H7 (cell line): ENCODE measurements at regions not wholly inside any gene's neighbourhood (a gene's known extent, or its start where the extent isn't known, plus 50 kb on each side); places are given as distances from the start of the nearest gene placed in this dataset.
"Not testable (repeated sequence)": the region's sequence is repeated elsewhere in the genome, so short reads cannot be mapped to it uniquely, and the experiment has no call there.

Source experiments
- DNase-seq: peaks from one replicate; pipeline ENCODE4 v3.0.0; 2012
- H3K27me3 ChIP-seq: 2 replicates; pipeline ENCODE4 v1.6.0; 2011; ENCODE audit warnings: mild to moderate bottlenecking, low read length; ENCODE audit not compliant: control insufficient read depth, insufficient read depth
- H3K36me3 ChIP-seq: replicated peaks from 2 replicates; pipeline ENCODE4 v1.5.1; 2011; ENCODE audit warnings: low read length; ENCODE audit not compliant: control insufficient read depth, insufficient read depth
- H3K4me3 ChIP-seq: 2 replicates; pipeline ENCODE4 v1.5.1; 2011; ENCODE audit warnings: low read depth, mild to moderate bottlenecking, control low read depth, low read length, moderate library complexity; ENCODE audit not compliant: insufficient read depth

DNA sequence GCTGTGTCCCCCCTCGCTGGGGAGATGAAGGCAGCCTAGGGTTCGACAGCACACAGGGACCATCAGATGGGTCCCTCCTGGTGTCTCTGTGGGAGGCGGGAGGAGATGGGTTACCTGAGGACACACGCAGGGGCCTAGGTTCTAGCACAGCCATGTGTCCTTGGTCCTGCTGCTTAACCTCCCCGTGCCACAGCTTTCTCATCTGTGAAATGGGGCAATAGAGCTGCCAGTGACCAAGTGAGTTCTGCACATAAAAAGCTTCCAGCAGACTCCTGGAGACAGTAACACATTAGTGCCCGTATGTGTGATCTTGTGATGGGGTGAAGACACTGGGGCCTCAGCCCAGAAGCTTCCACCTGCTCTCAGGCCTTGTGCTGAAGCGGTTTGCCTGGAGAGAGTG is 96.0 kb upstream of the GSE1 start:
- no peak for DNase-seq
- Histone ChIP-seq H3K27me3 (no peaks in the 10 kb centered on the region), H3K36me3 (no peaks in the 10 kb centered on the region)

DNA sequence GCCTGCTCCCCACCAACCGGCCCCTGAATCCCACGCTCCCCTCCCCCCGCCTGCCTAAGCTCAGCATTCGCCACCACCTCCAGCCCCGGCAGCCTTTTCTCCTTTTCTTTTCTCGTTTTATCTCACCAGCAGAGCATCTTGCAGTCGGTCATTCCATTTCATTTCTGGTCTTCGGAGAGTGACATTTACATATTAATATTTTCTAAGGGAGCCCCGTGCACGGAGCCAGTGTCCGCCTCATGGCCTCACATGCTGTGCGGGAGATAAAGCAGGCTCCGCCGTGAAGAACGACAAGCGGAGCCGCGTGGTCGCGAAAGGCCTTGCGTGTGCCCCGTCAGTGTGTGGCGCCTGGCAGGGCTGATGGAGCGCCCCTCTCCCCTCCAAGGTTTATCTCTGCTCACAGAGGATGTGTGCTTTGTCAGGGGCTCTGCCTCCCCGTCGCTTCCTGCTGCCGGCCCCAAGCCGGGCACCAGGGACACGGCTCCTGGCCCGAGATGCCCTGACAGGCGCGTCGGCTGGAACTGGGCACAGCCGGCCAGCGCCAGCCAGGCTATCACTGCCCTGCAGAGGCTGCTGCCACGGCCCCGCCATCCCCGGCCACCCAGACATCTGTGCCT is 95.5 kb upstream of the GSE1 start:
- H3K27me3 ChIP-seq, result no peaks in the 10 kb centered on the region
- no peak overlapping the region for H3K4me3 ChIP-seq
- H3K36me3 ChIP-seq, result no peaks in the 10 kb centered on the region
- peak; percentile 83 for DNase-seq

More for the DNA sequence above, 96.0 kb upstream of the GSE1 start:
- no peak overlapping the region for H3K4me3 ChIP-seq

DNA sequence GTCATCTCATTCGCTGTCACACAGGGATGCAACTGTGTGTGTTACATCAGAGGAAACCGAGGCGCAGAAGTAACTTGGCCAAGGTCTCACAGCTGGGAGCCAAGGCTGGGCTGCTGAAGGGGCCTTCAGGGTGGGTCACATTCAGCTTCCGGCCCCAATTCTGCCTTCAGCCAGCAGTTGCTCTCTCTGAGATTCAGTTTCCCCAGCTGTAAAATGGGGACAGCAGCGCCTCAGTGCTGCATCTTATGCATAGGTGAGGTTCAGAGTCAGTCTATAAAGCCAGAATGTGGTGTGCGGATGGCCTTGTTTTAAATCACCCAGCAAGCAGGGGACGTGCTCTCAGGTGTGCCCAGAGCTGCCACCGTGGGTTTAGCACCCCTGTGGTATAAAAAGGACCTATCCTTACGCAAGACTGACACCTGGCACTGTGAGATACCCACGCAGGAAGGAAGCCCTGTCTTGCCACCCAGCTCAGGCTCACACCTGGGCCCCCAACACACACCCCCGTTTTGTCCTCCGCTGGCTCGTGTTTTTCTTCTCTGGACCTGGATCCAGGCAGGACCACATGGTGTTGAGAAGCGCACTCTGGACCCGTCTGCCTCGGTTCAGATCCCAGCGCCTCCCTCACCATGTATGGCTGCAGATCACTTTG is 94.6 kb upstream of the GSE1 start:
- H3K27me3 ChIP-seq, result no peaks in the 10 kb centered on the region
- H3K36me3 ChIP-seq, result no peaks in the 10 kb centered on the region
- H3K4me3 ChIP-seq, result no peak overlapping the region
- DNase-seq, result no peak

DNA sequence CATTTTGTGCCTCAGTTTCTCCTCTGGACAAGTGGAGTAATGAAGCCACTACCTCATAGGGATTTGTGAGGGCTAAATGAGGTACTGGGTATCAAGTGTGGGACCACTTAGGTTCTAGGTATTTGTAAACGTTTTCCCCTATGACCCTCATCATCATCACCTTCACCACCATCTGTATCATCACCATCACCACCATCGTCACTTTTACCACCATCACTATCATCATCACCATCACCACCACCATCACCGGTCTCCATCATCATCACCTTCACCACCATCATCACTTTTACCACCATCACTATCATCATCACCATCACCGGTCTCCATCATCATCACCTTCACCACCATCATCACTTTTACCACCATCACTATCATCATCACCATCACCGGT is 94.1 kb upstream of the GSE1 start:
- H3K4me3 ChIP-seq, H3K36me3 ChIP-seq, DNase-seq, H3K27me3 ChIP-seq: not testable (repeated sequence)

DNA sequence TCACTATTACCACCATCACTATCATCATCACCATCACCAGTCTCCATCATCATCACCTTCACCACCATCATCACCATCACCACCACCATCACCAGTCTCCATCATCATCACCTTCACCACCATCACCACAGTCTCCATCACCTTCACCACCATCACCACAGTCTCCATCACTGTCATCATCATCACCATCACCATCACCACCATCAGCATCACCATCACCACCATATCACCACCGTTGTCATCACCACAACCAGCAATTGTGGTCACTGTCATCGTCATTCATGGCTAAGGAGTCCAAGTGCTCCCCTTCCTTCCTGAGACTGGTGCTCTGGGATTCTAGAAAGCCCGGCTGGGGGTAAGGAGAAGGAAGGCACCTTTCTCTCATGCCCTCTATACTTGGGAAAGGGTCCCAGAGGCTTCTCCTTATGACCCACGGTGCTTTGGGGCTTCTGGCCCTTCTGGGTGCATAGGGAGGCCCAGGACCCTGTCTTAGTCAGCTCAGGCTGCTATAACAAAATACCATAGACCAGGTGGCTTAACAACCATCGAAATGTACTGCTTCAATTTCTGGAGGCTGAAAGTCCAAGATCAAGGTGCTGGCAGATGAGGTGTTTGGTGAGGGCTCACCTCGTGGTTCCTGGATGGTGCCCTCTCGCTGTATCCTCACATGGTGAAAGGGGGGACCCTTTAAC is 93.4 kb upstream of the GSE1 start:
- H3K27me3 ChIP-seq, result no peaks in the 10 kb centered on the region
- H3K36me3 ChIP-seq, result no peaks in the 10 kb centered on the region
- no peak overlapping the region for H3K4me3 ChIP-seq
- no peak for DNase-seq

DNA sequence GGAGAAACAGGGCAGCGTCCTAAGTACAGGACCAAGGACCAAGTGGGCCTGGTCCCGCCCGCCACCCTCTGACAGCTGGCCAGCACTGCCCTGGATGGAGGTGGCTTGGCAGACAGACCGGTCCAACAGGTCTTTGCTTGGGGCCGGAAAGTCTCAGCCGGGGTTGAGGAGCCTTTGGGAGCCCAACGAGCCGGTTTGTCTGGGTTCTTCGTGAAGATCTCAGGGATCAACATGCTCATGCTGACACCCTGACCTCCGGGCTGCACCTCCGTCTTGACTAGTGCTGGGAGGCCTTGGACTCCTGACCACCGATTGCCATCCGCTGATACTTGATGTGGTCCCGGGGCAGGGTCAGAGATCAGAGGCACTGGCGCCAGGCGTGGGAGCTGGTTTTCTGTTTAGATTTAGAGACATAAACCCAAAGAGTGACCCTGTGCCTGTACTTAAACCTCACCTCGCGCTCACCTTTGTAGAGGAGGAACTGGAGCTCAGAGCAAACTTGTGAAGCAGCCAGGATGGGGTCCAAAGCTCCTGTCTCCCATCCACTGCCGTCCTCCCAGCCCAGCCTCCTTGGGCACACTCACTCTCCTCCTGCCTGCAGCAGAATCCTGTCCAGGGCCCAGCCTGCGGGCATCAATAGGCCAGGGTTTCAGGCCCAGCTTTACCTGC is 92.1 kb upstream of the GSE1 start:
- Histone ChIP-seq H3K27me3 (no peaks in the 10 kb centered on the region), H3K4me3 (no peak overlapping the region), H3K36me3 (no peaks in the 10 kb centered on the region)
- no peak for DNase-seq

DNA sequence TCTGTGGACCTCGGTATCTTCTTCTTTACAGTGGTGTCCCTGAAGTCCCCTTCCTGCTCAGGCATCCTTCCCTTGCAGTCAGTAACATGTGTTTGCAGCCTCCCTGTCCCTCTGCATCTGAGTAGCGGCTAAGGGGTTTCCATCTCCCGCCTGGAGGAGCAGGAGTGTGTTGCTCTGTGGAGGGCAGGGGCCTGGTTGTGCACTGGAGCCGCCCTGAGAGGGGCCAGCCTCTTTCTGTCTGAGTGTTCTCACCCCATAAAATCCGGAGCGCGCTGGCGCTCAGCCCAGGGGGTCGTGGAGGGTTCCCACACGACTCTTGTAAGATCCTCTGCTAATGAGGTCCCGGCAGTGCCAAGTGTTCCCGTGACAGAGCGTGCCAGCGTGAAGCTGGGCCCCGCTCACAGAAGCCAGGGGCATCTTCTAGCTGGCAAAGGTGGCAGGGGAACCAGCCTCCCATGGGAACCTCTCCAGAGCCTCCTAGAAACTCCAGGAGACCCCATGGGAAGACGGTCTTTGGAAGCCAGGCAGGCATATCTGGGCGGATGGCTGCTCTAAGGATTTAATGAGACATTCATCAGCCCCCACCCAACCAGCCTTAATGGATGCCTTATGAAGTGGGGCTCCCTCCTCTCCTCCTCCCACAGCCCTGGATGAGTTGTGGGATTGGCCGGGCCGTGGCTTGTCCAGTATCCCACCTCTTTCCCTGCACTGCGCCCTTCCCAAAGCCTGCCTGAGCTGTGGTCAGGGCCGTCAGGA is 91.4 kb upstream of the GSE1 start:
- no peaks in the 10 kb centered on the region for H3K27me3 ChIP-seq
- H3K36me3 ChIP-seq, result no peaks in the 10 kb centered on the region
- no peak overlapping the region for H3K4me3 ChIP-seq
- peak; percentile 65 for DNase-seq

DNA sequence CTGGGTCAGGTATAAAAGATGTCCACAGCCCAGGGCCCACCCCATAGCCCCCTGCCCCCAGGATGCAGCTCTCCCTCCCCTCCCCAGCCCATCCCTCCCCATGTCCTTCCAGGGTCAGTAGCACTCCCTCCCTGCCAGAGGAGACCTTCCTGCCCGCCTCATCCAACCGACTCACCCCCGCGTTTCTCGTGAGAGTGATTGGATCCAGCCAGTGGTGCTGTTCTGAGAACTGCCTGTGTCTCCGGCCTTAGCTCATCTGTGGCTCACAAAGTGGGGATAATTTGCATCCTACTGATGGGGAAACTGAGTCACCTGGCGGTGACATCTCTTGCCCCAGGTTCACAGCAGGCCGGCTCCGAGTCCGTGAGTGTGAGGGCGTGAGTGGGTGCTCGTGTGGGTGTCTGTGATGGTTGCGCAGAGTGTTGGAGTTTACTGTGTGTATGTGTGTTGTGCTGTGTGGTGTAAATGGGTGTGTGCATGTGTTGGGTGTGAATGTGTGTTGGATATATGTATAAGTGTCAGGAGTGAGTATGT is 90.7 kb upstream of the GSE1 start:
- no peak overlapping the region for H3K4me3 ChIP-seq
- H3K27me3 ChIP-seq, result no peaks in the 10 kb centered on the region
- DNase-seq, result no peak

DNA sequence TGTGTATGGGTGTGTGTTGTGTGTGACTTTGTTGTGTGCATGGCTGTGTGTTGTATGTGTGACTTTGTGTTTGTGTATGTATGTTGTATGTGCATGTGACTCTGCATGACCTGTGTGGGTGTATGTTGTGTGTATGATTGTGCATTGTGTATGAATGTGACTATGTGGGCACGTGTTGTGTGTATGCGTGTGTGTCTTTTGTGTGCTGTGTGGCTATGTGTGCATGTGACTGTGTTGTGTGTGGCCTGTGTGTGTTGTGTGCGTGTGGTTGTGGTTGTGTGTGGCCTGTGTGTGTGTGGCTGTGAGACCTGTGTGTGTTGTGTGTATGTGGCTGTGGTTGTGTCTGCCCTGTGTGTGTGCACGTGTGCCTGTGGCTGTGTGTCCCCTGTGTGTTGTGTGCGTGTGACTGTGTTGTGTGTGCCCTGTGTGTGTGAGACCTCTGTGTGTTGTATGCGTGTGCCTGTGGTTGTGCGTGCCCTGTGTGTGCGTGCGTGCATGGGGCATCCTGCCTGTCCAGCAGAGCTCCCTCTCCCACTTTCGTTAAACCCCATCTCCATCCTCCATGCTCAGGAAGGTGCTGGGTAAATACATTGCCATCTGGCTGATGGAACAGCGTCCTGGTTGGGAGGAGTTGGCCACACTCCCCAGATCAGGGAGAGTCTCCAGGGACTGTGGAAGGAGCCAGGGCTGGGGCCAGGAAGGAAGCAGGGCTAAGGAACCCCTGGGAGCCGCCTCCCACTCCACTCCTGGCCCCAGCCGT is 90.1 kb upstream of the GSE1 start:
- Histone ChIP-seq H3K4me3 (no peak overlapping the region), H3K36me3 (no peaks in the 10 kb centered on the region), H3K27me3 (no peaks in the 10 kb centered on the region)
- peak; percentile 77 for DNase-seq

More for the DNA sequence above, 90.7 kb upstream of the GSE1 start:
- H3K36me3 ChIP-seq, result no peaks in the 10 kb centered on the region

DNA sequence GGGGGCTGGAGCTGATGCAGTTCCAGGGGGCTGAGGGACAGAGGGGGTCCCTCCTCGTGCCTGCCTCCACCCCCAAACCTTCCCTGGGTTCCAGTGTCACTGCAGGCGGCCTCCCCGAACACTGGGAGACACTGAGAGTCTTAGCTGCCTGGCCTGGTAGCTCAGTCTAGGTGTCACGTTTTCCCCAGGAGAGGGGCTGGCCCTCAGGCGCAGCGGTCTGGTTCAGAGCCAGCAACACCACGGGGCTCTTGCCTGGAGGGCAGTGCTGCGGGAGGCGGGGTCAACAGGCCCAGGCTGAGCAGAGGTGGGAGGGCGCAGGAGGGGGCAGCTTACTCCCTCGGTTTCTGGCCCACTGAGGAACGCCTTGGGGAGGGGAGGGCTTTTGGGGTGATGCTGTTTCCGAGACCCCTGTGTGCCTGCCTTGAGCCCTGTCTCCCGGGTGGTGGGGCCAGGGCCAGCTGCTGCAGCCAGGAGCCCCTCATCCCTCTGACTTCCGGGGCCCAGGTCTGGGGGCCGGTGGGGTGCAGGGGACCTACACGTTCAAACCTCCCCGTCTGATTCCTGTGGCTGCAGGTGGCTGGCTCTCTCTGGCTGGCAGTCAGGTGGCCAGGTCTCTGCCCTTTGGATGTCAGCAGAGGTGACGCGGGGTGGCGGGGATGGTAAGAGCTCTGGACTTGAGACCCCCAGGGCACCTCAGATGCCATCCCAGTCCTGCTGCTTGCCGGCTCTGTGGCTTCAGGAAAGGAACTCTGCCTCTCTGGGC is 89.3 kb upstream of the GSE1 start:
- no peaks in the 10 kb centered on the region for H3K36me3 ChIP-seq
- H3K4me3 ChIP-seq, result no peak overlapping the region
- DNase-seq, result peak; percentile 94
- no peaks in the 10 kb centered on the region for H3K27me3 ChIP-seq

DNA sequence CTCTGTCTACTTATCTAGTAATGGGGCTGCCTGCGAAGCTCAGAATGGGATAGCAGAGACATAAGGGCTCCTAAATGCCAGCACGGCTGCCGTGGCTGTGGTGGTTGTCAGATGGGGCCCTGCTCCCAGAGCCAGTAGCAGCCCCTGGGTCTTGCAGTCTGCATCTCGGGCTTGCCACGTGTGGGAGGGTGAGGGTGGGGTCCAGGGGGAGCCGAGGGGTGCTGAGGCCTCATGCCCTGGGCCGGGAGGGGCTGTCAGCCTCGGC is 88.8 kb upstream of the GSE1 start:
- no peaks in the 10 kb centered on the region for H3K36me3 ChIP-seq
- no peak overlapping the region for H3K4me3 ChIP-seq
- H3K27me3 ChIP-seq, result no peaks in the 10 kb centered on the region
- DNase-seq, result no peak

DNA sequence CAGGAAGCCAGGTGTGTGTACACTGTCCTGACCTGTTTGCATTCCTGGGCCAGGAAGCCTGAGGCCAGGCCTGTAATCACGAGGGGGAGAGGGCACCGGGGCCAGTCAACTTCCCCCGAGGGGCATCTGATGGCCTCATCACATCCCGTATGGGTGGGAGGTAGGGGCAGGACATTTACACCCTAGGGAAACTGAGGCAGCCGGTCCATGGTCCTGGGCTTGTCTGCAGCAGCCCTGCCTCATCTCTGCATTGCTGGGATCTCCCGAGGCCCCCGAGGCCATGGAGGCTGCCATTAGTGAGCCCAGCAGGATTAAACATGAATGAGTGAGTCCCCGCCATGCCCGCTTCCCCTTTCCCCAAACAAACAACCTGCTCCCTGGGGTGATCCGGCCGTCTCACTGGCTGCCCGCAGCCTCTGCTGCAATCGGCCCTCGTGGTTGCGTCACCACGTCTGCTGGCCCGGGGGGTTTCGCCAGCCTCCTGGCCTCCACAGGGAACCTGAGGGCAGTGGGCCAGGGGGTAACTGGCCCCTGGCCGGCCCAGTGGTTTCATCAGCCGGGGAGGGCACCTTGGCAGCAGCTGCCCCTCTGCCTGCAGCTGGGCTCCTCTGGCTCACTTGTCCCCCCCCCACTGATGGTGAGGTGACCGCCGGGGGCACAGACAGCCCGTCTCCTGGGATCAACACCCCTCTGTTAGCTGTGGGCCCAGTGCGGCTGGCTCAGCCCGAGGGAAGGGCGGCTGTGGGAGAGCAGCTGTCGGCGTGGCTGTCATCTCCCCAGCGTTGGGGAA is 88.3 kb upstream of the GSE1 start:
- Histone ChIP-seq H3K36me3 (no peaks in the 10 kb centered on the region), H3K27me3 (no peaks in the 10 kb centered on the region), H3K4me3 (no peak overlapping the region)
- peak; percentile 89 for DNase-seq
